GM19351 (cell line): ENCODE measurements at regions not wholly inside any gene's neighbourhood (a gene's known extent, or its start where the extent isn't known, plus 50 kb on each side); places are given as distances from the start of the nearest gene placed in this dataset.
"Not testable (repeated sequence)": the region's sequence is repeated elsewhere in the genome, so short reads cannot be mapped to it uniquely, and the experiment has no call there.

Experiments
- ATAC-seq: cut with Tn5 transposase; IDR thresholded peaks from one replicate; pipeline ENCODE4 v1.9.1; 2021; ENCODE audit warnings: mild to moderate bottlenecking, moderate library complexity; ENCODE audit not compliant: unreplicated experiment

DNA sequence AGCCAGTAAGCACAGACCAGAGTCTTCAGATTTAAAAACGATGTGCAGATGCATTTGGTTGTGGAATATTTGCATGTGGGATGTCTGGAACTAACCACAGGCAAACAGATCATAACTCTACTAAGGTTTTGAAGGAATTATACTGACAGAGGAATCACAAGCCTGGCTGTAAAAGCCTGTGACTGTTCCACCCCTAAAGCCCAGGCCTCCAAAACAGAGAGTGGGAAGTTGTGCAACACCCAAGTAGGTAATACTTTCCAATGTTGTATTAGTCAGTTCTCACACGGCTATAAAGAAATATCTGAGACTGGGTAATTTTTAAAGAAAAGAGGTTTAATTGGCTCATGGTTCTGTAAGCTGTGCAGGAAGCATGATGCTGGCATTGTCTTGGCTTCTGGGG, 68.1 kb upstream of the DCD start:
- no peak for ATAC-seq

DNA sequence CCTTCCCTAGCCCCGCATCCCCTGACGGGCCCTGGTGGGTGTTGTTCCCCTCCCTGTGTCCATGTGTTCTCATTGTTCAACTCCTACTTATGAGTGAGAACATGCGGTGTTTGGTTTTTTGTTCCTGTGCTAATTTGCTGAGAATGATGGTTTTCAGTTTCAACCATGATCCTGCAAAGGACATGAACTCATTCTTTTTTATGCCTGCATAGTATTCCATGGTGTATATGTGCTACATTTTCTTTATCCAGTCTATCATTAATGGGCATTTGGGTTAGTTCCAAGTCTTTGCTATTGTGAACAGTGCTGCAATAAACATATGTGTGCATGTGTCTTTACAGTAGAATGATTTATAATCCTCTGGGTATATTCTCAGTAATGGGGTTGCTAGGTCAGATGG, 65.7 kb upstream of the DCD start:
- ATAC-seq = not testable (repeated sequence)

DNA sequence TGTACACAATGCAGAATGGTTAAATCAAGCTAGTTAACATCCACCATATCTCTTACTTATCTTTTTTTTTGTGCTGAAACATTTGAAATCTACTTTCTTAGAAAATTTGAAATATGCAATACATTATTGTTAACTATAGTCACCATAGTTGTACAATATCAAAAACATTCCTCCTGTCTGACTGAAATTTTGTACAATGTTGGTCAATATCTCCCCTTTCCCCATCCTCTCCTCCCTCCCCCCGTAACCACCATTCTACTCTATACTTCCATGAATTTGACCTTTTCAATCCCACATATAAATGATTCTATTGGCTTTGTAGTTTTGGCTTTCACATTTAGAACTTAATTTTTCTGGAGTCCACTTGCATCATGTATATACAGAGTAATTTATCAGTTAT, 63.5 kb upstream of the DCD start:
- ATAC-seq = no peak

DNA sequence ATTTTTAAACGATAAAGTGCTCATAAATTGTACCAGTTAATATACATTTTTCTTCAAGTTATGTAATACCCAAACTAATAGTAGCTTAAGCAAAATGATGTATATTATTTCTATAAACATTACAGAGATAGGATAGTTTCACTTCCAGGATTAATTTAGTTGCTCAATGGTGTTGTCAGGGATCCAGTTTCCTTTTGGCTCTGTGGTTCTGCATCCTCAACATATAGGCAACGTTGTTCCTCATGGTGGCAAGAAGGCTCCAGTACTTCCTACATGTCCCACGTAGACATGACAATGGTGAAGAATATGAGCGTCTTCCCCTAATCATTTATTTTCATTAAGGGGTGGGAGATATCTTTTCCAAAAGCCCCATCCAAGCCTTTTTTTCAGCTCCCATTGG, 60.7 kb upstream of the DCD start:
- no peak for ATAC-seq

DNA sequence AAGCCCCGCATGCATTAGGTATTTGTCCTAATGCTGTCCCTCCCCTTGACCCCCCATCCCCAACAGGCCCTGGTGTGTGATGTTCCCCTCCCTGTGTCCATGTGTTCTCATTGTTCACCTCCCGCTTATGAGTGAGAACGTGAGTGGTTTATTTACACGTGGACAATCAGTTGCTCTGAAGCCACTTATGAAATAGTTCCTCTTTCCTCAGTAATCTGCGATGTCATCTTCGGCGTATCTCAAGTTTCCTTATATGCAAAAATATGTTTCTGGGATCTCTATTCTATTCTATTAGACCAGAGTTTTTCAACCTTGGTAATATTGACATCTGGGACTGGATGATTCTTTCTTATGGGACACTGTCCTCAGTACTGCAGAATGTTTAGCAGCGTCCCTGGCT, 56.0 kb upstream of the DCD start:
- ATAC-seq = no peak

DNA sequence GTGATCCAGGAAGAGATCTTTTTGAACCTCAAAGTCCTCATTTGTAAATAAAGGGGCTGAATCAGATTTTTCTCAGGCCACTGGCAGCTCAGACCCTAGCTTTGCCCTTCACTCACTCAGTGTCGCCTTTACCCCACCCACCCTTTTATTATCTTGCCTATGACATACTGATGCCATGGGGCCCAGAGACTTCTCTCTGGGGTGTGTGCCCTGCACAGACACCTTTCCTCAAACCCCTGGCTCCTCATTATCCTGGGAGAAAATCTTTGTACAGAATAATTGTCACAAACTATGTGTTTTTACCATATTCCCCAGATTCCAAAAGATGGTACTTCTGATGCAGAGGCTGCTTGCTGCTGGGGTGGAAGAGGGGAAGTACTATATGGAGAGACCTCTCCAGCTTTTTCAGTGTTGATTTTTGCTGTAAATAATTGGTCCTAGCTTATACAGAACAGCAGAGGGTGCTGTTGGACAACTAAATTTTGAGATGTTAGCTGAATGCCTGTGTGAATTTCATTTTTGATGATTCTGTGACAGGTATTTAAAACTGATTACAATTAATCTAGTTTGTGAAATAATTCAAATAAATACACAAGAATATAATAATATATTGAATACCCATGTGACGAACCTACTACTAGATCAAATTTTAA, 53.9 kb upstream of the DCD start:
- ATAC-seq = peak; percentile 59

DNA sequence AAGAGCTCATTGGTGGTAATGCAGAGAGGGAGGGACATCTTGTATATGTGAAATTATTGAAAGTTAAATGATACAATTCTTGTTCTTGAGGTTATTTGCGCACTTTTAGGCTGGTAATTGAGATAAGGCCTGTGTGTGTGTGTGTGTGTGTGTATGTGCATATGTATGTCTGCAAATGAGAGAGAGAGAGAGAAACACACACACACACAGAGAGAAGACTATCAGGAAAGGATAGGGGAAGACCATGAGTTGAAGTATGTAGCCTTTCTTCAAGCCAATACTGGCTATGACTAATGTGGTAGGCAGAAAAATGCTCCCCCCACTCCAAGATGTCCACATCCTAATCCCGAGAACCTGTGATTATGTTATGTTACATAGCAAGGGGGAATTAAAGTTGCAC, 52.7 kb upstream of the DCD start:
- ATAC-seq = no peak

DNA sequence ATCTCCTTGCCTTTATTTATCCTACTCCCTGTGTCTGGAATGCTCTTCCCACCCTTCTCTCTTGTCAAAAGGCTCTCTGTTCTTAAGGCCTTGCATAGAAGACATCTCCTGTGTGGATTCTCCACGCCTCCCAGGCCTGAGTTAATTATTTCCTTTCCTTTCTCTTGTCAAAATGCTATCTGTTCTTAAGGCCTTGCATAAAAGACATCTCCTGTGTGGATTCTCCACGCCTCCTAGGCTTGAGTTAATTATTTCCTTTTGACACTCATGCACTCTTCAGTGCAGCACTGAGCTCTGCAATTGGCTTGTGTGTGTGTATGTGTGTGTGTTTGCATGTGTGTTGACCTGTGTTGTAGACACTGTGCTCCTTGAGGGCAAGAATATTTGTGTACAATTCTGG, 52.1 kb upstream of the DCD start:
- no peak for ATAC-seq
